DND-41 (cell line): ENCODE measurements at regions not wholly inside any gene's neighbourhood (a gene's known extent, or its start where the extent isn't known, plus 50 kb on each side); places are given as distances from the start of the nearest gene placed in this dataset.
"Not testable (repeated sequence)": the region's sequence is repeated elsewhere in the genome, so short reads cannot be mapped to it uniquely, and the experiment has no call there.

ENCODE experiments used
- ATAC-seq: fragments of 200-7000 bp; cut with Tn5 transposase; 3 replicates; pipeline ENCODE4 v1.9.1; 2021; ENCODE audit warnings: low read depth; ENCODE audit not compliant: insufficient read depth
- DNase-seq: peaks from one replicate; pipeline ENCODE4 v3.0.0-alpha.2; 2020
- H2AFZ ChIP-seq: 2 replicates; pipeline ENCODE4 v1.6.0; 2012; ENCODE audit warnings: low read depth, low read length
- H3K27ac ChIP-seq: 2 replicates; pipeline ENCODE4 v1.5.1; 2012; ENCODE audit warnings: low read length, inconsistent platforms
- H3K27me3 ChIP-seq: fragments of 200-600 bp; sonication (generic); 2 replicates; pipeline ENCODE4 v1.6.0; 2012; ENCODE audit warnings: low read length, mild to moderate bottlenecking, inconsistent platforms; ENCODE audit not compliant: insufficient read depth, poor library complexity
- H3K36me3 ChIP-seq: 2 replicates; pipeline ENCODE4 v1.5.1; 2012; ENCODE audit warnings: low read length, inconsistent platforms; ENCODE audit not compliant: insufficient read depth
- H3K4me1 ChIP-seq: 2 replicates; pipeline ENCODE4 v1.5.1; 2012; ENCODE audit warnings: mild to moderate bottlenecking, low read length; ENCODE audit not compliant: insufficient read depth
- H3K4me2 ChIP-seq: 2 replicates; pipeline ENCODE4 v1.6.0; 2012; ENCODE audit warnings: mild to moderate bottlenecking, moderate library complexity, low read length, inconsistent platforms; ENCODE audit not compliant: insufficient read depth
- H3K4me3 ChIP-seq, 2 experiments: fragments of 200-600 bp in 1 of 2; shearing (Covaris generic) in 1 of 2; 2 replicates each; pipeline ENCODE4 v1.5.1; 2012 to 2016; ENCODE audit warnings: inconsistent platforms in 2 of 2, low read length in 2 of 2, mild to moderate bottlenecking in 2 of 2, low read depth in 1 of 2, moderate library complexity in 1 of 2
- H3K79me2 ChIP-seq: 2 replicates; pipeline ENCODE4 v1.6.0; 2012; ENCODE audit warnings: low read length, inconsistent platforms; ENCODE audit not compliant: insufficient read depth
- H3K9ac ChIP-seq: 2 replicates; pipeline ENCODE4 v1.6.0; 2012; ENCODE audit warnings: low read depth, mild to moderate bottlenecking, inconsistent platforms, low read length, moderate library complexity
- H3K9me3 ChIP-seq: 2 replicates; pipeline ENCODE4 v1.5.1; 2012; ENCODE audit warnings: low read length, moderate library complexity, mild to moderate bottlenecking, inconsistent platforms; ENCODE audit not compliant: insufficient read depth, severe bottlenecking
- H4K20me1 ChIP-seq: 2 replicates; pipeline ENCODE4 v1.6.0; 2012; ENCODE audit warnings: low read length; ENCODE audit not compliant: insufficient read depth
- CTCF ChIP-seq: IDR thresholded peaks from 2 replicates; pipeline ENCODE4 v1.5.1; 2012; ENCODE audit warnings: borderline replicate concordance, low read length, moderate library complexity, mild to moderate bottlenecking; ENCODE audit not compliant: poor library complexity, severe bottlenecking; ENCODE audit errors: extremely low read depth
- EZH2 ChIP-seq: IDR thresholded peaks from 3 replicates; pipeline ENCODE4 v1.6.1; 2012; ENCODE audit warnings: borderline replicate concordance, low read depth, mild to moderate bottlenecking, moderate library complexity, low read length, inconsistent platforms; ENCODE audit not compliant: severe bottlenecking

DNA sequence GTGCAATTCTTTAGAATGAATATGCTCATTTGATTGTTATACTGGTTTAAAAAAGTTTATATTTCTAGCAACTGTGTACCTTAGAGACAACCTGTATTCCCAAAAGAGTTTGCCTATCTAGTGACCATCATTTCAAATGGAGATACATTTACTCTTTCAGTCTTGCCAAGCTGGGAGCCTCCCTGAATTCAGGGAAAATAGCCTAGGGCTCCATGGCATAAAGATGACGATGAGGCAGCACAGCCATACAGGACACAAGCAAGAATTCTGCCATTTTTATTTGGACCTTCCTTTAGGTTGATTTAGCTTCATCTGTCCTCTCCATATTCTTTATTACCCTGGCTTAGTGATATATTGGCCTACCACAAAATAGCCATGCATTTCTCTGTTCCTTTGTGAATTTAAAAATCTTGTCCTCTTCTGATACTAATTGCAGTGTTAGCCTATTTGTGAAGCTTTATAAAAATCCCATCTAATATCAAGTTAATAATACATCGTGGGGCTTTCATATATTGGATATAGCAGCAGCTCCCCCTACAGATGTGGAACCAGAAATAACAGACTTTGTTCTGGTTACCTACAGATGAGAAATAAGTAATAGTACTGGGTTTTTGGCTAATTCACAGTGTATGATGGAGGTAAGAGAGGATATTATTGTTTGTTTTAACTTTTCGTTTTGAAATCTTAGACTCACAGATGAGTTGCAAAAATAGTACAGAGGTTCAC, 1661.9 kb upstream of the PIK3C3 start:
- Histone ChIP-seq H3K4me1 (no peaks in the 10 kb centered on the region), H3K9me3 (no peaks in the 10 kb centered on the region), H3K79me2 (no peaks in the 10 kb centered on the region), H3K27me3 (no peaks in the 10 kb centered on the region), H3K9ac (no peak overlapping the region), H3K27ac (no peak overlapping the region), H3K4me2 (no peak overlapping the region), H2AFZ (no peak overlapping the region), H3K4me3 (no peak overlapping the region), H3K36me3 (no peaks in the 10 kb centered on the region), H4K20me1 (no peaks in the 10 kb centered on the region)
- TF ChIP-seq EZH2 (no peak), CTCF (no peak)
- no peak for ATAC-seq
- DNase-seq = no peak

GRCh38 chr18:40283560-40283959, 1671.5 kb upstream of the PIK3C3 start:
- Histone ChIP-seq H4K20me1 (no peaks in the 10 kb centered on the region), H2AFZ (no peak overlapping the region), H3K9me3 (no peaks in the 10 kb centered on the region), H3K4me3 (no peak overlapping the region), H3K27ac (no peak overlapping the region), H3K4me2 (no peak overlapping the region), H3K79me2 (no peaks in the 10 kb centered on the region), H3K4me1 (no peaks in the 10 kb centered on the region), H3K27me3 (no peaks in the 10 kb centered on the region), H3K9ac (no peak overlapping the region), H3K36me3 (no peaks in the 10 kb centered on the region)
- TF ChIP-seq CTCF (no peak), EZH2 (no peak)
- no peak for DNase-seq
- ATAC-seq = no peak

DNA sequence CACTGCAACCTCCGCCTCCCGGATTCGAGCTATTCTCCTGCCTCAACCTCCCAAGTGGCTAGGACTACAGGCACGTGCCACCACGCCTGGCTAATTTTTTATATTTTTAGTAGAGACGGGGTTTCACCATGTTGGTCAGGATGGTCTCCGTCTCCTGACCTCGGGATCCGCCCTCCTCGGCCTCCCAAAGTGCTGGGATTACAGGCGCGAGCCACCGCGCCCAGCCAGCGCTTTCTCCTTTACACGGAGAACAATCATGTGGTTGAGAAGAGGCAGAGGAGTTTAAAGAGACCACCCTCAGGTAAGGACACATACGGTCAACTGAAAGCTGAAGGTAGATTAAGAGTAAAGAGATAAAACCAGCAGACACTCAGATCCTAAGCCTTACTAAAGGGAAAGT, 1673.7 kb upstream of the PIK3C3 start:
- not testable (repeated sequence) for H3K9me3 ChIP-seq, H3K4me2 ChIP-seq, H3K4me1 ChIP-seq, H3K27ac ChIP-seq, H3K36me3 ChIP-seq, H2AFZ ChIP-seq, H3K27me3 ChIP-seq, ATAC-seq, H3K4me3 ChIP-seq, H4K20me1 ChIP-seq, DNase-seq, H3K9ac ChIP-seq, H3K79me2 ChIP-seq

GRCh38 chr18:40274618-40275196, 1680.3 kb upstream of the PIK3C3 start:
- H3K79me2 ChIP-seq = no peaks in the 10 kb centered on the region
- no peaks in the 10 kb centered on the region for H3K4me1 ChIP-seq
- no peaks in the 10 kb centered on the region for H3K9me3 ChIP-seq
- no peak overlapping the region for H3K9ac ChIP-seq
- H4K20me1 ChIP-seq = no peaks in the 10 kb centered on the region
- H2AFZ ChIP-seq = no peak overlapping the region
- H3K27me3 ChIP-seq = no peaks in the 10 kb centered on the region
- no peak overlapping the region for H3K4me3 ChIP-seq
- no peak overlapping the region for H3K4me2 ChIP-seq
- DNase-seq (no peak), ATAC-seq (no peak)
- H3K36me3 ChIP-seq = no peaks in the 10 kb centered on the region
- no peak overlapping the region for H3K27ac ChIP-seq
- no peak for TF ChIP-seq EZH2
- TF ChIP-seq CTCF = no peak
